MM.1S (cell line): ENCODE measurements at regions not wholly inside any gene's neighbourhood (a gene's known extent, or its start where the extent isn't known, plus 50 kb on each side); places are given as distances from the start of the nearest gene placed in this dataset.

ENCODE experiments used
- DNase-seq: peaks from one replicate; pipeline ENCODE4 v3.0.0-alpha.2; 2015
- H2AFZ ChIP-seq: fragments of 300-600 bp; sonication (generic); 2 replicates; pipeline ENCODE4 v1.6.0; 2016; ENCODE audit warnings: antibody characterized with exemption, low read length
- H3F3A ChIP-seq: fragments of 300-600 bp; sonication (generic); 2 replicates; pipeline ENCODE4 v1.6.1; 2016; ENCODE audit warnings: mild to moderate bottlenecking, antibody characterized with exemption, low read length, moderate library complexity, mixed read lengths; ENCODE audit not compliant: insufficient read depth
- H3K27ac ChIP-seq: fragments of 300-600 bp; sonication (generic); 2 replicates; pipeline ENCODE4 v1.5.1; 2016; ENCODE audit warnings: mild to moderate bottlenecking, low read length
- H3K27me3 ChIP-seq: fragments of 300-600 bp; sonication (generic); replicated peaks from 2 replicates; pipeline ENCODE4 v1.6.0; 2016; ENCODE audit warnings: low read length; ENCODE audit not compliant: insufficient read depth
- H3K36me3 ChIP-seq: fragments of 300-600 bp; sonication (generic); replicated peaks from 2 replicates; pipeline ENCODE4 v1.6.1; 2016; ENCODE audit warnings: mild to moderate bottlenecking, low read length, mixed read lengths; ENCODE audit not compliant: insufficient read depth
- H3K4me1 ChIP-seq: fragments of 300-600 bp; sonication (generic); 2 replicates; pipeline ENCODE4 v1.6.1; 2016; ENCODE audit warnings: low read length, mixed read lengths
- H3K4me2 ChIP-seq: fragments of 300-600 bp; sonication (generic); 2 replicates; pipeline ENCODE4 v1.6.0; 2016; ENCODE audit warnings: low read depth, low read length
- H3K4me3 ChIP-seq: fragments of 300-600 bp; sonication (generic); 2 replicates; pipeline ENCODE4 v1.5.1; 2016; ENCODE audit warnings: low read length, mixed read lengths
- H3K79me2 ChIP-seq: fragments of 300-600 bp; sonication (generic); 2 replicates; pipeline ENCODE4 v1.6.1; 2016; ENCODE audit warnings: mixed run types, low read length, mixed read lengths
- H3K9ac ChIP-seq: fragments of 300-600 bp; sonication (generic); 2 replicates; pipeline ENCODE4 v1.6.1; 2016; ENCODE audit warnings: low read length, mixed read lengths
- H3K9me2 ChIP-seq: fragments of 300-600 bp; sonication (generic); replicated peaks from 2 replicates; pipeline ENCODE4 v1.6.1; 2016; ENCODE audit warnings: mild to moderate bottlenecking, low read length, mixed read lengths; ENCODE audit not compliant: insufficient read depth
- H3K9me3 ChIP-seq: fragments of 300-600 bp; sonication (generic); replicated peaks from 2 replicates; pipeline ENCODE4 v1.6.1; 2016; ENCODE audit warnings: mild to moderate bottlenecking, low read length, mixed read lengths; ENCODE audit not compliant: insufficient read depth
- H4K20me1 ChIP-seq: fragments of 300-600 bp; sonication (generic); 2 replicates; pipeline ENCODE4 v1.6.1; 2016; ENCODE audit warnings: mild to moderate bottlenecking, low read length, moderate library complexity, mixed read lengths; ENCODE audit not compliant: insufficient read depth
- CTCF ChIP-seq: fragments of 300-600 bp; sonication (generic); IDR thresholded peaks from 2 replicates; pipeline ENCODE4 v1.5.1; 2016; ENCODE audit warnings: antibody characterized with exemption, low read length, mixed read lengths
- EZH2 ChIP-seq: fragments of 300-600 bp; sonication (generic); optimal IDR thresholded peaks from 2 replicates; pipeline ENCODE3; 2017; ENCODE audit warnings: low read depth, mild to moderate bottlenecking, antibody characterized with exemption, low read length, mixed read lengths
- EZH2phosphoT487 ChIP-seq: fragments of 300-600 bp; sonication (generic); IDR thresholded peaks from 2 replicates; pipeline ENCODE4 v1.6.1; 2018; ENCODE audit warnings: antibody characterized with exemption, low read length

DNA sequence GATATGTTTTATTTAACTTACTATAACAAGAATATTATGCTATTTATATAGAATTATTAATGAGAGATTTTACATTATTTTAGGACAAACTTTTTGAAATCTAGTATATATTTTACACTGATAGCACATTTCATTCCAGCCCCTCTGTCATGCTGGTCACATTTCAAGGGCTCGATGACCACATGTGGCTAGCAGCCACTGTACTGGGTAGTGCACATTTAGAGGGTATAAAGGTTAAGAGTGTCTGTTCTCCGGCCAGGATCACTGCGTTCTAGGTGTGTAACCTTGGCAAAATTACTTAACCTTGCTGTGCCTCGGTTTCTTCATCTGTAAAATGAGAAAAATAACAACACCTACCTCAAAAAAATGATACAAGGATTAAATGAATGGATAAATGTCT is 87.2 kb upstream of the TNP1 start:
- Histone ChIP-seq H3K79me2 (no peaks in the 10 kb centered on the region), H3K9me3 (no peaks in the 10 kb centered on the region), H3K4me3 (no peak overlapping the region), H2AFZ (no peak overlapping the region), H3F3A (no peaks in the 10 kb centered on the region), H4K20me1 (no peaks in the 10 kb centered on the region), H3K4me2 (no peak overlapping the region), H3K36me3 (no peaks in the 10 kb centered on the region), H3K4me1 (no peaks in the 10 kb centered on the region), H3K27me3 (no peaks in the 10 kb centered on the region), H3K9ac (no peak overlapping the region), H3K27ac (no peak overlapping the region), H3K9me2 (no peaks in the 10 kb centered on the region)
- TF ChIP-seq CTCF (no peak), EZH2 (no peak), EZH2phosphoT487 (no peak)
- no peak for DNase-seq

- H3K4me1 ChIP-seq, result no peaks in the 10 kb centered on the region
- H3K9me3 ChIP-seq, result no peaks in the 10 kb centered on the region
- H3K4me3 ChIP-seq, result no peak overlapping the region
- H3K27ac ChIP-seq, result no peak overlapping the region
- H3K4me2 ChIP-seq, result no peak overlapping the region
- no peaks in the 10 kb centered on the region for H3K79me2 ChIP-seq
- no peak for TF ChIP-seq CTCF
- TF ChIP-seq EZH2, result no peak
- TF ChIP-seq EZH2phosphoT487, result no peak
- H3K36me3 ChIP-seq, result no peaks in the 10 kb centered on the region
- H3K27me3 ChIP-seq, result no peaks in the 10 kb centered on the region
- H3K9ac ChIP-seq, result no peak overlapping the region
- no peak for DNase-seq
- no peak overlapping the region for H2AFZ ChIP-seq
- no peaks in the 10 kb centered on the region for H3K9me2 ChIP-seq
- no peaks in the 10 kb centered on the region for H3F3A ChIP-seq
- H4K20me1 ChIP-seq, result no peaks in the 10 kb centered on the region
These were observed 84.9 kb upstream of the TNP1 start for GRCh38 chr2:216944733-216945132.

- H3K9me3 ChIP-seq, result no peaks in the 10 kb centered on the region
- H3K36me3 ChIP-seq, result no peaks in the 10 kb centered on the region
- H3K27ac ChIP-seq, result no peak overlapping the region
- H3K4me3 ChIP-seq, result no peak overlapping the region
- no peaks in the 10 kb centered on the region for H3K79me2 ChIP-seq
- H3F3A ChIP-seq, result no peaks in the 10 kb centered on the region
- H3K9ac ChIP-seq, result no peak overlapping the region
- H3K27me3 ChIP-seq, result no peaks in the 10 kb centered on the region
- no peak for DNase-seq
- no peak overlapping the region for H3K4me2 ChIP-seq
- TF ChIP-seq EZH2 (no peak), EZH2phosphoT487 (no peak), CTCF (no peak)
- no peak overlapping the region for H2AFZ ChIP-seq
- H3K9me2 ChIP-seq, result no peaks in the 10 kb centered on the region
- no peaks in the 10 kb centered on the region for H3K4me1 ChIP-seq
- no peaks in the 10 kb centered on the region for H4K20me1 ChIP-seq
These were observed 83.2 kb upstream of the TNP1 start for GRCh38 chr2:216943109-216943508.
